Transverse colon (tissue), 4 donors: ENCODE measurements at regions not wholly inside any gene's neighbourhood (a gene's known extent, or its start where the extent isn't known, plus 50 kb on each side); places are given as distances from the start of the nearest gene placed in this dataset.

Source experiments
- DNase-seq: peaks from one replicate; pipeline ENCODE4 v3.0.0-alpha.2; 2019
- H3K27ac ChIP-seq, 4 donors: fragments of 200-600 bp; sonication (generic); 2 replicates each; pipeline ENCODE4 v1.5.1; 2016 to 2018; ENCODE audit warnings: inconsistent platforms in 4 of 4
- H3K27me3 ChIP-seq: fragments of 200-600 bp; sonication (generic); 2 replicates; pipeline ENCODE4 v1.5.1; 2017; ENCODE audit warnings: inconsistent platforms
- H3K36me3 ChIP-seq, 4 donors: fragments of 200-600 bp; sonication (generic); 2 replicates each; pipeline ENCODE4 v1.5.1; 2017 to 2019; ENCODE audit warnings: inconsistent platforms in 4 of 4
- H3K4me1 ChIP-seq, 4 donors: fragments of 200-600 bp; sonication (generic); 2 replicates each; pipeline ENCODE4 v1.5.1; 2017 to 2020; ENCODE audit warnings: inconsistent platforms in 4 of 4
- H3K4me3 ChIP-seq, 4 donors: fragments of 200-600 bp; sonication (generic); 1 replicate in 1 of 4; 2 replicates in 3 of 4; pipeline versions ENCODE4 v1.5.1 to v1.6.1; 2017 to 2019; ENCODE audit warnings: inconsistent platforms in 4 of 4
- H3K9me3 ChIP-seq, 2 donors: fragments of 200-600 bp; sonication (generic); 2 replicates each; pipeline ENCODE4 v1.5.1; 2017 to 2019; ENCODE audit warnings: inconsistent platforms in 2 of 2
- CTCF ChIP-seq, 5 experiments: fragments of 200-600 bp in 3 of 5; fragments of 450-650 bp in 2 of 5; sonication (generic) in 3 of 5; IDR thresholded peaks; 1 replicate in 2 of 5; 2 replicates in 3 of 5; pipeline ENCODE4 v1.5.1; 2016 to 2017; ENCODE audit warnings: antibody characterized with exemption in 5 of 5, inconsistent platforms in 3 of 5, mild to moderate bottlenecking in 2 of 5, moderate library complexity in 1 of 5
- EP300 ChIP-seq: sonication (generic); formaldehyde crosslinking; IDR thresholded peaks from one replicate; pipeline ENCODE4 v1.6.1; 2017; ENCODE audit warnings: antibody characterized with exemption, low read depth
- POLR2A ChIP-seq: fragments of 450-650 bp; IDR thresholded peaks from one replicate; pipeline ENCODE4 v1.6.1; 2016; ENCODE audit warnings: antibody characterized with exemption, mild to moderate bottlenecking, moderate library complexity
- POLR2AphosphoS5 ChIP-seq, 3 donors: sonication (generic); formaldehyde crosslinking; IDR thresholded peaks; one replicate each; pipeline ENCODE4 v1.6.1; 2016; ENCODE audit warnings: antibody characterized with exemption in 3 of 3
- WGBS, 2 donors: methylation state at CpG; one replicate each; pipeline ENCODE4 v1.1.5; 2018; ENCODE audit warnings: low coverage in 1 of 2; 5-methylcytosine and 5-hydroxymethylcytosine counted together
- in situ Hi-C, 4 donors: fragments of 200-750 bp; cut with MboI; loops; one replicate each; pipeline versions ENCODE4 v1.15.0 to v1.15.1; 2017; ENCODE audit warnings: low sequenced_read_pairs in 3 of 4, low pct_ligation_motif_present in 1 of 4, low pct_unique_long_range_greater_than_20kb in 1 of 4
- intact Hi-C: fragments of 100-400 bp; cut with DNase I; formaldehyde crosslinking; loops from one replicate; pipeline ENCODE4 v1.15.1; 2023; ENCODE audit warnings: low total_unique reads

GRCh38 chr13:103174966-103175365 is 108.7 kb upstream of the SLC10A2 start:
- TF ChIP-seq CTCF (IDR thresholded peaks at IDR 0.05) (no peak), POLR2AphosphoS5 (IDR thresholded peaks at IDR 0.05) (no peak), POLR2A (no peak), EP300 (no peak)
- DNase-seq, result no peak
- intact Hi-C loops, result no loop called here
- Histone ChIP-seq H3K9me3 (no peaks in the 10 kb centered on the region), H3K36me3 (no peaks in the 10 kb centered on the region), H3K27ac (no peak overlapping the region), H3K4me3 (no peak overlapping the region), H3K27me3 (no peaks in the 10 kb centered on the region), H3K4me1 (no peaks in the 10 kb centered on the region)
- in situ Hi-C loops, result no loop called here
- 87 to 92% methylated on average over 6 of the region's 6 CpGs for WGBS, 2 donors

- WGBS, 2 donors, result 86 to 87% methylated on average over 7 to 16 of the region's 16 CpGs
- Histone ChIP-seq H3K36me3 (no peaks in the 10 kb centered on the region), H3K27me3 (no peaks in the 10 kb centered on the region), H3K27ac (no peak overlapping the region), H3K4me1 (no peaks in the 10 kb centered on the region), H3K4me3 (no peak overlapping the region), H3K9me3 (no peaks in the 10 kb centered on the region)
- in situ Hi-C loops, result no loop called here
- intact Hi-C loops, result no loop called here
- no peak for TF ChIP-seq POLR2AphosphoS5 (IDR thresholded peaks at IDR 0.05)
- no peak for TF ChIP-seq POLR2A
- no peak for TF ChIP-seq EP300
- no peak for TF ChIP-seq CTCF (IDR thresholded peaks at IDR 0.05)
- no peak for DNase-seq
Measured at GRCh38 chr13:103168901-103169508, 102.8 kb upstream of the SLC10A2 start.

GRCh38 chr13:103164251-103164650 is 98.0 kb upstream of the SLC10A2 start:
- no peaks in the 10 kb centered on the region for H3K9me3 ChIP-seq
- 67 to 71% methylated on average over 1 of the region's 1 CpG for WGBS, 2 donors
- no peaks in the 10 kb centered on the region for H3K36me3 ChIP-seq
- H3K27me3 ChIP-seq, result no peaks in the 10 kb centered on the region
- H3K27ac ChIP-seq, result no peak overlapping the region
- in situ Hi-C loops (no loop called here), intact Hi-C loops (no loop called here)
- H3K4me1 ChIP-seq, result no peaks in the 10 kb centered on the region
- no peak for DNase-seq
- no peak overlapping the region for H3K4me3 ChIP-seq
- no peak for TF ChIP-seq EP300
- no peak for TF ChIP-seq POLR2AphosphoS5 (IDR thresholded peaks at IDR 0.05)
- no peak for TF ChIP-seq CTCF (IDR thresholded peaks at IDR 0.05)
- no peak for TF ChIP-seq POLR2A

- no peaks in the 10 kb centered on the region for H3K9me3 ChIP-seq
- in situ Hi-C loops, result no loop called here
- no peak overlapping the region for H3K27ac ChIP-seq
- no peak overlapping the region for H3K4me3 ChIP-seq
- DNase-seq, result no peak
- no peaks in the 10 kb centered on the region for H3K36me3 ChIP-seq
- no peaks in the 10 kb centered on the region for H3K4me1 ChIP-seq
- no peaks in the 10 kb centered on the region for H3K27me3 ChIP-seq
- WGBS, 2 donors, result 53 to 83% methylated on average over 1 to 3 of the region's 3 CpGs
- no peak for TF ChIP-seq POLR2AphosphoS5 (IDR thresholded peaks at IDR 0.05)
- no peak for TF ChIP-seq CTCF (IDR thresholded peaks at IDR 0.05)
- TF ChIP-seq POLR2A, result no peak
- TF ChIP-seq EP300, result no peak
- intact Hi-C loops, result no loop called here
Measured at GRCh38 chr13:103161476-103161875, 95.3 kb upstream of the SLC10A2 start.
